Tongue (tissue), 1 donor: ENCODE measurements at regions not wholly inside any gene's neighbourhood (a gene's known extent, or its start where the extent isn't known, plus 50 kb on each side); places are given as distances from the start of the nearest gene placed in this dataset.

Experiments used
- DNase-seq: peaks from one replicate; pipeline ENCODE4 v3.0.0-alpha.2; 2015

DNA sequence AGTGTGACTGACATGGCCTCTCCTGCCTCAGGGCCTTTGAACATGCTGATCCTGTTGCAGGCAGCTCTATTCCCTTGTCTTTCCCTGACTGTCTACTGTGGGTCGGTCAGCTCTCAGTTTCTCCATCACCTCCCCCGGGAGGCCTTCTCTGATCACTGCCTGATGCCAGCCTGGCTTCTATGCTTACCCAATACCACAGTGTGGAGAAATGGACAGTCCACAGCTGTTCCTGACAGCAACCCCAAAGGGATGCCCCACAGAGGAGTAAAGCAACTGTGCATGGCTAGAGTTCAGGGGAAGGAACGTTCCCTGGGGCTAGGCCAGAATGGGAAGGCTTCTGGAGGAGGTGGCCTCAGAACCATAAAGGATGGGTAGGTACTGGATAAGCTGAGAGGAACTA lies 354.3 kb downstream of the MIAT start:
- no peak for DNase-seq

GRCh38 chr22:27019827-27020226 lies 362.4 kb downstream of the MIAT start:
- no peak for DNase-seq

DNA sequence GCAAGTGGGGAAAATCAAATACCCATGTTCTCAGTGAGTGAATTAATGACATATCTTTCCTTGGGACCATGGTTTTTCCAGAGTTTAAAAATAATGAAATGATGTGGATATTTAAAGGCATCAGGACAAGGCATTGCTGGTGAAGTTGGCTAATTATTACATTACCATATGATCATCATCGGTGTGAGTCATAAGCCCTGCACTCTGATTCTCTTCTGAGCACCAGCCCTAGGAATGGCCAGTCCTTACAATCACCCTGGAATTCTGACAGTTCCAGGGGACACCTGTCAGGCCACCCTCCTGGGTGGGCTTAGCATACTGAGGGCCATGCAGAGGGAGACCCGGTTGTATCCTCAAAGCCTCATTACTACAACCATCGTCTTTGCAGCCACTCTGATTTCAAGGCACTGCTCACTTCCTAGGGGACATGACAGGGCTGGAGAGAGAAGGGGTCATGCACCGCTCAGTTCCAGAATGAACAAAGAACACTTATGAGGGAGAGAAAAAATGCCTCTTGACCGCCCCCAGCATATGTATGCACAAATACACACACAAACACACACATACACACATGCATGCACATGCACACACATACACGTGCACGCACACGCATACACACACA lies 365.0 kb downstream of the MIAT start:
- DNase-seq, result no peak

DNA sequence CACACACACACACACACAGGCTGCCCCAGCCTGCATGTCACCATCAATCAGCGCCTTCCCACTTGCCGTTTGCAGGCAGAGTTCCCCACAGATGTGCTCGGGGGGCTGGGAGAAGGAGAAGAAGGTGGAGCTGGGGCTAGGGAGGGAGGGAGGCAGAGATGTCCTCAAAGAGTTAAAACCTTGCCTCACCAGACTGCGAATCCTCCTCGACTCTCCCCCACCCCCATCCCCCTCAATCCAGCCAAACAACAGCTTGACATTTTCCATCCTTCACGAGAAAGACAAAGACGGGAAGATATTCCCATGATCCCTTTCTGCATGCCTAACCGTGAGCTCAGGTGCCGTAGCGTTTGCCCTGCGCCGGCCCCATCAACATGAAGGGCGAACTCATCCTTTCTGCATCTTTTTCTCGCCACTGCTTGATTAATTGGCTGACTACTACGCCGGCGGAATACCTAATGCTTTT lies 365.5 kb downstream of the MIAT start:
- DNase-seq, result no peak

DNA sequence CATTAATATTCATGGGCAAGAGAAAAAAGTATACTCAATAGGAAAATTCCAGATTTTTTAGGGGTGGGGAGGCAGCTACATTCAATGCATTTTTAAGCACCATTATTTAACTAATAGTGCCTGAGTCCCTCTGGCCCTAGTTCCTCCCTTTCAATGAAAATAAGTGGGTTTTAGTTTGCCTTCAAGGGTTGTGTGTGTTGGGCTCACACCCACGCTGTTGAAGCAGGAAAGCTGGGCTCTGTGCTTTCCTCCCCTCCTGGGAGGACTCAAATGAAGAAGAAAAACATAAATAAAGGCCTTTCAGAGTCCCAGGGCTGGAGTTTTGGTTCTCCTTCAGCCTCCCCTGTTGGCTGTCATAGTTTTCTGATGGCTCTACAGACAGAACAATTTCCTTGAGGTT lies 366.2 kb downstream of the MIAT start:
- DNase-seq, result no peak

- DNase-seq, result no peak
Measured at GRCh38 chr22:27024982-27025381, 367.6 kb downstream of the MIAT start.

DNA sequence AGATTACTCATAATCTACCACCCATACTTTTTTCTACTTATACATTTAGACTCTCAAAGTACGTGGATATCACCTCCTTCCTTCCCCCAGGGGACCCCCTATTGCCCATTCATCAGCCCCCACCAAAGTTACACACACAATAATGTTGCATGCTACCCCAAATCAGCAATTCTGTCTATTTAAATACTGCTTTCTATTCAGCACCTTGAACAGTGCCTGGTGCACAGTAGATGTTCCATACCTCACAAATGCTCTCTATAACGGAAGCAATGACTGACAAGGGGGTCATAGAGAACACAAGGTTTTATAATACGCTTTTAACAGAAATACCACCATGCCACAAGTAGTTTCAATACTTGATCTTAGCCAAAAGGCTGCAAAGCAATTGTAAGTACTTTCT lies 370.7 kb downstream of the MIAT start:
- DNase-seq, result no peak

DNA sequence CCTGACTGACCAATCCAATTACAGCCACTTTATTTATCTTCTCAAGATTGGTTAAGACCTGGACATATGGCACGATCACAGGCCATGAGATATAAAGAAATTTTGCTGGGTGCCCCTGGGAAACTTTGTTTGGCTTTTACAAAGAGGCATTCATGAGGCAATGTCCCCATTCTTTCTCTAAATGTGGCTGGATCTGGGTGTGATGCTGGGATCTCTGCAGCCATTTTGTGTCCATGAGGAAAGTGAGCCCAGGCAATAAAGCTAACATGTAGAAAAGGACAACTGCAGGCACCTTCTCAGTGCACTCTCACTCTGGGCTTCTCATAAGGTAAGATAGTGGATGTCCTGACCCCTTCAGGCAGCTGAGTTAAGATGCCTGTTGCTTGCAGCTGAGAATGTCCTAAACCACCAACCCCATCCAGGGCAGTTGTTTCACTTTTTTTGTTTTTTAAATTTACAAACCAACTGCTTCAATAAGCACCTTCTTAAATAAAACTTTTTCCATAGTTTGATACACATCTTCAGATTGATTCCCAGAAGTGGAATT lies 372.3 kb downstream of the MIAT start:
- no peak for DNase-seq

GRCh38 chr22:27032091-27032761 lies 374.8 kb downstream of the MIAT start:
- DNase-seq, result peak; percentile 90

DNA sequence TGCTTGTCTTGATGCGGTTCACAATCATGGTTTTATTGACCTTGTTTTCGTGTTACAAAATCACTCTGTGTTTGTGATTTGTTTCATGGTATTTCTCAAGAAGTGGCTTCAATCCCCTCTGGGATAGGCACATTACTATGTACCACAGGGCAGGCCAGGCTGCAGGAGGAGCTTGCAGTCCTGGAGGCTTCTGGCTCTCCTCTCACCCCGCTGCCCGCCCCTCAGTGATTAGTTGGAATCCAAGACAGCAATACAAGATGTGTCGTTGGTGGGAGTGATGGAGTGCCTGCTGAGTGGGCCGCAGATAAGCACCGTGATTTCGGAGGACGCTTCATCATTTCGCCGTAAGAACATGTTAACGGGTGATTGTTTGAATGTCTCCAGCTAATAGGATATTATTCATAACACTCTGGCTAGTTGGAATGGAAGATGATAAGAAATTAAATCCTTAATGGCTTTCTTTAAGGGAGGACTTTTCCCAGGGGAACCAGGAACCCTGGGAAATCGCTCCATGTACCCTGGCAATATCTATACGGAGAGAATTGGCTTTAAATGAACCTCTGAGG lies 384.4 kb downstream of the MIAT start:
- DNase-seq, result no peak

DNA sequence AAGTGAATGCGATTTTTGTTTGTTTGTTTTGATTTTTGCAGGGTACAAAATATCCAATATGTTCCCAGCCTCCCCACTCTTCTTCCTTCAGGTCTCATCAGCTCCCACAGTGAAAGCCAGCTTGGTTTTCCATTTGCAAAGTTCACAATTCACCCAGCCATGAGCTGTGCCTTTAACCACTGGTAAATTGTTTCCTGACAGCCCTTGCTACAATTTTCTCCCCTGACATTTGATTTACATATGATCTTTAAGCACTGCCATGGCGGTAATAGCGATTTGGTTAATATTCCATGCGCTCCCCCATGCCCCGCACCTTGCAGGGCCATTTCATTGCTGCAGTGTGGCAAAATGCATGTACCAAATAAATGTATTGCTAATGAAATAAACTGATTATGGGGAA lies 385.9 kb downstream of the MIAT start:
- no peak for DNase-seq

- DNase-seq, result no peak
Measured at GRCh38 chr22:27045103-27045947, 387.9 kb downstream of the MIAT start.

DNA sequence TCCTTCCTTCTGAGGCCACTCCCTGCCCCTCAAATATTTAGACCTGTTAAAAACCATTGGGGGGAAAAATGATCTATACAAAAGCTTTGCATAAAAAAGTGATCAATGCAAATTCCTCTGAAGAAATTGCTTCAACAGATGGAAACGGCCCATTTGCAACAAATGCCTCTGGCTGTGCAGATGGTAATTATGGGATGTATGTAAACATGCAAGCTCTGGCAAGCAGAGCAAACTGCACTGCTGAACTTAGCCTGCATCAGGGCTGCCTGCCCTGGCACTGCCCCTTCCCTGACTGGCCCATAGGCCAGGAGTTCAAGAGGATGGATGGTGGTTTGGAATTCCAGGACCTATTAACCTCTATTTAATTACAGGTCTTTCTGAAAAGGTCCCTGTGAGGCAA lies 388.7 kb downstream of the MIAT start:
- no peak for DNase-seq

- DNase-seq, result no peak
Measured at GRCh38 chr22:27046603-27047002, 389.2 kb downstream of the MIAT start.

GRCh38 chr22:27050771-27051170 lies 393.4 kb downstream of the MIAT start:
- no peak for DNase-seq

DNA sequence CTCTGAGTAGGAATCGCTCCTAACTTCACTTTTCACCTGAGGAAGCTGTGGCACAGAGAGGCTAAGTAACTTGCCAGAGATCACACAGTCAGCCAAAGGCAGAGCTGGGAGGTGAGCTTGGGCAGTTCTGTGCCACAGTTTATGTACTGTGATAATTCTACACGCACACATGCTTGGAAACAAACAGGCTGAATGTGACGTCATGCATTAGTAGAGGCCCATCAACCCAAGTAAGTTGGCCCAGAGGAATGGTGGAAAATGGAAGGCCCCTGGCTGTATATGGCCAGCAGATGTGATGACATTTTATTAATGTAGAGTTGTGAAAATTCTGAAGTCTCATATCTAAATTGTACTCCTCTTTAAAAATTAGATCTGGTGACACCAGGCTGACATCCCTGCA lies 394.0 kb downstream of the MIAT start:
- no peak for DNase-seq

- no peak for DNase-seq
Measured at GRCh38 chr22:27057717-27058116, 400.3 kb downstream of the MIAT start.

- DNase-seq, result no peak
Measured at GRCh38 chr22:27060190-27060589, 402.8 kb downstream of the MIAT start.

DNA sequence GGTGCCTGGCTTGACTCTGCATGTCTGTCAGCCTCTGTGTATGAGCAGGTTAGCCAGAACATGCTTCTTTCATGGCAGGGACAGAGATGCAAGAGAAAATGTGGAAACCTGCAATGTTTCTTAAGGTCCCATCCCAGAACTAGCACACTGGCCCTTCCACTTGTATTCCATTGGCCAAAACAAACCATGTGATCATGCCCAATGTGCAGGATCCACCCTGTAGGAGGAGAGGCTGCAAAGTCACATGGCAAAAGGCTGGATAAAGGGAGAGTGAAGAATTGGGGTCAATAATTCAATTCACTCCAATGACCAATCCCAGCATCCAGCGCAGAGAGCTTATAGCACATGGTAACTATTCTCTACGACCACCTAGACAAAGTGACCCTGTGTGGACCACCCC lies 405.5 kb downstream of the MIAT start:
- DNase-seq, result no peak

- no peak for DNase-seq
Measured at GRCh38 chr22:27063406-27063805, 406.0 kb downstream of the MIAT start.

- DNase-seq, result no peak
Measured at GRCh38 chr22:27063841-27064240, 406.5 kb downstream of the MIAT start.

DNA sequence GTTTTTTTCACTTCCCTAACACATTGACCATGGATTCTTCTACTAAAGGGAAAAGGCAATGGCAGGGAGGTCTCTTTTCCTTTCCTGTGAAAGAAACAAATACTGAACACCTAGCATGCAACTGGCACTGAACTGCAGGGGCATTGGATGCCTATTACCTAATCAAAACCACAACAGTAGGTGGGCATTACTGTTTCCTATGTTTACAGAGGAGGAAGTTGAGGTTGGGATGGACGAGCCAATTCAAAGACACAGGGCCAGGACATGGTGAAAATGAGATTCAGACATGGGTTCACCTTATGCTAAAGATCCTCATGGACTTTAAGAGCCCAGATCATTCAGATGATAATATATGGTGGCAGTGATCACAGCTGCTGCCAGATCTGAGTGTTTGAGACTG lies 407.0 kb downstream of the MIAT start:
- DNase-seq, result no peak

DNA sequence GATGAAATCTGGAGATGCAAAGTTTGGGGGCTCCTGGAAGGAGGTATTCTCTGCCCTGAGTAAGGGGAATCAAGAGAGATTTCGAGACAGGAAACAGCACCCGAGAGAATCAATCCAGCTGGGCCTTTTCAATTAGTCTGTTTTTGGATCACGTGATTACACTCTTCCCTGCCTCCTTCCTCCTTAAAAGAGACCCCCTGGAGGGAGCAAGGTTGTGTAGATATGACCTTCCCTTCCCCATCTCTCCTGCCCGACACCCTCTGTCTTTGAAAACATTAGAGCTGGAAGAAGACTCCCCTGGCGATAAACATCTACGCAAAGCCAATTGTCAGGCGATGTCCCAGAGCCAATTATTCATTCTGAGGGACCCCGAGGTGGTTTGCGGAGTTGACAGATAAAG lies 407.9 kb downstream of the MIAT start:
- DNase-seq, result no peak
